Activated T-helper 2 cell treated with anti-CD3 and anti-CD28 coated beads, Interferon-gamma antibody, Interleukin-2, Interleukin-4, amounts not matched to agents 10 μg/mL and 5 μg/mL and 100 μg/mL, durations not matched to agents 14 hours and 24 hours and 36 hours (primary cell): ENCODE measurements at regions not wholly inside any gene's neighbourhood (a gene's known extent, or its start where the extent isn't known, plus 50 kb on each side); places are given as distances from the start of the nearest gene placed in this dataset.

ENCODE experiments used
- DNase-seq: peaks from one replicate; pipeline ENCODE4 v3.0.0; 2021; ENCODE audit warnings: low spot score
- H3K27ac Mint-ChIP-seq: one replicate; pipeline ENCODE4 v1.8.0; 2021; ENCODE audit warnings: mixed read lengths
- H3K27me3 Mint-ChIP-seq: one replicate; pipeline ENCODE4 v1.8.0; 2021; ENCODE audit warnings: low read depth, mixed read lengths
- H3K36me3 Mint-ChIP-seq: one replicate; pipeline ENCODE4 v1.8.0; 2021; ENCODE audit warnings: low read depth, mixed read lengths
- H3K4me1 Mint-ChIP-seq: one replicate; pipeline ENCODE4 v1.8.0; 2021; ENCODE audit warnings: low read depth, mixed read lengths
- H3K4me3 Mint-ChIP-seq: one replicate; pipeline ENCODE4 v1.8.0; 2021; ENCODE audit warnings: low read depth, mild to moderate bottlenecking, moderate library complexity, mixed read lengths
- H3K9me3 Mint-ChIP-seq: one replicate; pipeline ENCODE4 v1.8.0; 2021; ENCODE audit warnings: mixed read lengths
- intact Hi-C: fragments of 100-400 bp; cut with micrococcal nuclease; formaldehyde crosslinking; loops from one replicate; pipeline ENCODE4 v1.15.1; 2023

GRCh38 chr18:75554176-75554575, 126.7 kb upstream of the SMIM21 start:
- Mint-ChIP-seq H3K36me3 (no peaks in the 10 kb centered on the region), H3K4me3 (no peak overlapping the region), H3K4me1 (no peaks in the 10 kb centered on the region), H3K27ac (no peak overlapping the region), H3K27me3 (no peaks in the 10 kb centered on the region), H3K9me3 (no peaks in the 10 kb centered on the region)
- no peak for DNase-seq
- intact Hi-C loops: no loop called here

GRCh38 chr18:75553021-75553420, 125.5 kb upstream of the SMIM21 start:
- no peaks in the 10 kb centered on the region for H3K4me1 Mint-ChIP-seq
- no peaks in the 10 kb centered on the region for H3K36me3 Mint-ChIP-seq
- no peak overlapping the region for H3K4me3 Mint-ChIP-seq
- H3K9me3 Mint-ChIP-seq: no peaks in the 10 kb centered on the region
- intact Hi-C loops: no loop called here
- no peak overlapping the region for H3K27ac Mint-ChIP-seq
- DNase-seq: no peak
- no peaks in the 10 kb centered on the region for H3K27me3 Mint-ChIP-seq

DNA sequence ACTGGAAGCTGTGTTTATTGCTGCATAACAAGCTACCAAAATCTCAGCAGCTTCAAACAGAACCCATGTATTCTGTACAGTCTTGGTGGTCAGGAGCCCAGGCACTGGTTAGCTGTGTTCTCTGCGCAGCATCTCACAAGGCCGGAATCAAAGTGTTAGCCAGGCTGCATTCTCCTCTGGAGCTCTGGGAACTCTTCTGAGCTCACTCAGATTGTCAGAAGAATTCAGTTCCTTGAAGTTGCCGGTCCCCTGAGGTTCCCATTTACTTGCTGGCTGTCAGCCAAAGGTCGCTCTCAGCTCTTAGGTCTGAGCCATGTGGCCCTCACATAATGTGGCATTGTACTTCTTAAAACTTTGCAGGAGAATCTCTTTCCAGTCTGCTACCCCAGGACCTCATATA, 123.6 kb upstream of the SMIM21 start:
- Mint-ChIP-seq H3K27ac (no peak overlapping the region), H3K4me3 (no peak overlapping the region), H3K4me1 (no peaks in the 10 kb centered on the region), H3K9me3 (no peaks in the 10 kb centered on the region), H3K27me3 (no peaks in the 10 kb centered on the region), H3K36me3 (no peaks in the 10 kb centered on the region)
- no peak for DNase-seq
- intact Hi-C loops: no loop called here

- intact Hi-C loops: no loop called here
- no peak for DNase-seq
These were observed 120.9 kb upstream of the SMIM21 start for GRCh38 chr18:75548353-75548905.

GRCh38 chr18:75546964-75547363, 119.5 kb upstream of the SMIM21 start:
- DNase-seq: no peak
- Mint-ChIP-seq H3K27me3 (no peaks in the 10 kb centered on the region), H3K9me3 (no peaks in the 10 kb centered on the region), H3K4me3 (no peak overlapping the region), H3K36me3 (no peaks in the 10 kb centered on the region), H3K27ac (no peak overlapping the region), H3K4me1 (no peaks in the 10 kb centered on the region)
- intact Hi-C loops: no loop called here

More at GRCh38 chr18:75548353-75548905, 120.9 kb upstream of the SMIM21 start:
- no peaks in the 10 kb centered on the region for H3K36me3 Mint-ChIP-seq
- no peak overlapping the region for H3K4me3 Mint-ChIP-seq
- H3K27me3 Mint-ChIP-seq: no peaks in the 10 kb centered on the region
- no peaks in the 10 kb centered on the region for H3K4me1 Mint-ChIP-seq
- H3K9me3 Mint-ChIP-seq: no peaks in the 10 kb centered on the region
- no peak overlapping the region for H3K27ac Mint-ChIP-seq

- Mint-ChIP-seq H3K27me3 (peaks cover 2% of the 10 kb centered on the region), H3K4me1 (no peaks in the 10 kb centered on the region), H3K27ac (no peak overlapping the region), H3K4me3 (no peak overlapping the region), H3K9me3 (no peaks in the 10 kb centered on the region), H3K36me3 (no peaks in the 10 kb centered on the region)
- no peak for DNase-seq
- intact Hi-C loops: no loop called here
These were observed 117.7 kb upstream of the SMIM21 start for GRCh38 chr18:75545189-75545588.

DNA sequence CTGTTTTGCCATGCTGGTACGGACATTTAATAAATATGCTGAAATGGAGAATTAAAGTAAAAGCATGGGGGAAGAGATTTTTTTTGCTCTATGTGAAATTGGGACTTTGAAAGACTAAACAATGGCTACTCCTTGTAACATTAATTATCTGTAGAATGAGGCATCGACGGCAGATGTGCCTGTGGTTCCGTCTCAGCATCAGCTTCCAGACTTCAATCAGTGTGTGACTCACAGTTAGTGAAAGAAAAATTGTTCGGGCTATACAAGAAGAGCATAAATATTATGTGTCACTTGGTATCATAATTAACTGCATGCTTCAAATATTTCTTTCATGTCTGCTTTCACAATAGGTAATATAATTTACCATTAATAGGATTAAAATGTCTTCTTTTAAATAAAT, 117.0 kb upstream of the SMIM21 start:
- Mint-ChIP-seq H3K4me3 (no peak overlapping the region), H3K9me3 (no peaks in the 10 kb centered on the region), H3K36me3 (no peaks in the 10 kb centered on the region), H3K27me3 (peaks cover 2% of the 10 kb centered on the region), H3K4me1 (no peaks in the 10 kb centered on the region), H3K27ac (no peak overlapping the region)
- intact Hi-C loops: no loop called here
- DNase-seq: no peak

GRCh38 chr18:75544051-75544481, 116.6 kb upstream of the SMIM21 start:
- H3K36me3 Mint-ChIP-seq: no peaks in the 10 kb centered on the region
- DNase-seq: no peak
- H3K27me3 Mint-ChIP-seq: peaks cover 4% of the 10 kb centered on the region
- no peak overlapping the region for H3K27ac Mint-ChIP-seq
- no peak overlapping the region for H3K4me3 Mint-ChIP-seq
- no peaks in the 10 kb centered on the region for H3K9me3 Mint-ChIP-seq
- H3K4me1 Mint-ChIP-seq: no peaks in the 10 kb centered on the region
- intact Hi-C loops: no loop called here

GRCh38 chr18:75538727-75539126, 111.2 kb upstream of the SMIM21 start:
- Mint-ChIP-seq H3K27ac (no peak overlapping the region), H3K27me3 (peaks cover 8% of the 10 kb centered on the region), H3K4me1 (no peaks in the 10 kb centered on the region), H3K4me3 (no peak overlapping the region), H3K9me3 (no peaks in the 10 kb centered on the region), H3K36me3 (no peaks in the 10 kb centered on the region)
- intact Hi-C loops: no loop called here
- no peak for DNase-seq

GRCh38 chr18:75533950-75534349, 106.4 kb upstream of the SMIM21 start:
- no peak for DNase-seq
- Mint-ChIP-seq H3K4me1 (no peaks in the 10 kb centered on the region), H3K4me3 (no peak overlapping the region), H3K27me3 (peaks cover 3% of the 10 kb centered on the region), H3K9me3 (no peaks in the 10 kb centered on the region), H3K36me3 (no peaks in the 10 kb centered on the region), H3K27ac (no peak overlapping the region)
- intact Hi-C loops: no loop called here

GRCh38 chr18:75533209-75533608, 105.7 kb upstream of the SMIM21 start:
- Mint-ChIP-seq H3K27me3 (peaks cover 3% of the 10 kb centered on the region), H3K4me1 (no peaks in the 10 kb centered on the region), H3K9me3 (no peaks in the 10 kb centered on the region), H3K27ac (no peak overlapping the region), H3K36me3 (no peaks in the 10 kb centered on the region), H3K4me3 (no peak overlapping the region)
- intact Hi-C loops: no loop called here
- DNase-seq: no peak

GRCh38 chr18:75531851-75532459, 104.5 kb upstream of the SMIM21 start:
- intact Hi-C loops: no loop called here
- Mint-ChIP-seq H3K36me3 (no peaks in the 10 kb centered on the region), H3K9me3 (no peaks in the 10 kb centered on the region), H3K27me3 (peaks cover 3% of the 10 kb centered on the region), H3K27ac (no peak overlapping the region), H3K4me1 (no peaks in the 10 kb centered on the region), H3K4me3 (no peak overlapping the region)
- no peak for DNase-seq

GRCh38 chr18:75531212-75531850, 103.8 kb upstream of the SMIM21 start:
- no peak for DNase-seq
- Mint-ChIP-seq H3K36me3 (no peaks in the 10 kb centered on the region), H3K27me3 (no peaks in the 10 kb centered on the region), H3K27ac (no peak overlapping the region), H3K9me3 (no peaks in the 10 kb centered on the region), H3K4me3 (no peak overlapping the region), H3K4me1 (no peaks in the 10 kb centered on the region)
- intact Hi-C loops: no loop called here
